Heart left ventricle (tissue), 16 donors: ENCODE measurements at regions not wholly inside any gene's neighbourhood (a gene's known extent, or its start where the extent isn't known, plus 50 kb on each side); places are given as distances from the start of the nearest gene placed in this dataset.

Experiments used
- ATAC-seq, 4 donors: fragments of 200-7000 bp; cut with Tn5 transposase; one replicate each; pipeline ENCODE4 v1.9.1; 2020 to 2022; ENCODE audit warnings: moderate library complexity in 4 of 4, mild to moderate bottlenecking in 3 of 4, moderate number of reproducible peaks in 1 of 4
- DNase-seq, 5 donors: peaks; one replicate each; pipeline ENCODE4 v3.0.0-alpha.2; 2020
- H3K27ac ChIP-seq, 12 donors: fragments of 200-600 bp; sonication (generic) in 4 of 12; one replicate each; pipeline versions ENCODE4 v1.5.0 to v1.8.0; 2016 to 2022; ENCODE audit warnings: mild to moderate bottlenecking in 2 of 12
- H3K27me3 ChIP-seq, 9 donors: fragments of 200-600 bp; sonication (generic) in 2 of 9; one replicate each; pipeline versions ENCODE4 v1.5.1 to v1.8.0; 2016 to 2022; ENCODE audit warnings: mild to moderate bottlenecking in 3 of 9
- H3K36me3 ChIP-seq, 9 donors: fragments of 200-600 bp; sonication (generic) in 2 of 9; one replicate each; pipeline versions ENCODE4 v1.5.0 to v1.8.0; 2018 to 2022; ENCODE audit warnings: mild to moderate bottlenecking in 2 of 9
- H3K4me1 ChIP-seq, 12 donors: fragments of 200-600 bp; sonication (generic) in 4 of 12; one replicate each; pipeline versions ENCODE4 v1.5.0 to v1.8.0; 2016 to 2022; ENCODE audit warnings: mild to moderate bottlenecking in 3 of 12
- H3K4me3 ChIP-seq, 12 donors: fragments of 200-600 bp; sonication (generic) in 4 of 12; one replicate each; pipeline versions ENCODE4 v1.5.0 to v1.8.0; 2017 to 2022; ENCODE audit warnings: mild to moderate bottlenecking in 9 of 12, moderate library complexity in 4 of 12
- H3K9me3 ChIP-seq, 12 donors: fragments of 200-600 bp; sonication (generic) in 4 of 12; one replicate each; pipeline versions ENCODE4 v1.5.0 to v1.8.0; 2016 to 2022; ENCODE audit warnings: mild to moderate bottlenecking in 1 of 12
- CTCF ChIP-seq, 12 donors: fragments of 200-600 bp; sonication (generic) in 4 of 12; IDR thresholded peaks; one replicate each; pipeline versions ENCODE4 v1.5.0 to v1.8.0; 2018 to 2022; ENCODE audit warnings: antibody characterized with exemption in 12 of 12, mild to moderate bottlenecking in 5 of 12
- POLR2A ChIP-seq, 2 donors: fragments of 450-650 bp; IDR thresholded peaks; one replicate each; pipeline ENCODE4 v1.6.1; 2017; ENCODE audit warnings: antibody characterized with exemption in 2 of 2, mild to moderate bottlenecking in 2 of 2, moderate library complexity in 2 of 2
- WGBS, 4 donors: extraction: QIAGEN DNeasy Blood & Tissue Kit in 2 of 4; methylation state at CpG; one replicate each; pipeline versions ENCODE4 v1.1.5 to v1.1.7; 2013 to 2018; 5-methylcytosine and 5-hydroxymethylcytosine counted together
- intact Hi-C, 10 donors: fragments of 100-400 bp; cut with DNase I; formaldehyde crosslinking; loops; one replicate each; pipeline versions ENCODE4 v1.11.1 to v1.14.2; 2022
- donor health status: ischemic (EF 13 %, LVEDD 7.1; RV severe dilation, severe dysfunction).
- donor health status: healthy with polysubstance abuse.
- donor health status: DM: no; HTN: yes; CAD: no.
- donor health status: DM: no; HTN: no; CAD: no.
- donor health status: ischemic (EF 25% LVEDD 6.9; RV normal size, moderate dysfunction).
- donor health status: ischemic (EF 25% LVEDD 5.7; RV mildly dilated, moderate dysfunction).
- donor health status: healthy.
- donor health status: DM: yes; HTN: yes; CAD: no.
- donor health status: ischemic (EF 35%, LVEDD 5.7; RV mildly dilated, moderate dysfunction).
- donor health status: nonischemic (EF 11% LVEDD 7.7; RV severe dilation, severe dysfunction).
- donor health status: DM: yes; HTN: yes; CAD: no.
- donor health status: PGD.
- donor health status: ischemic (EF 29% LVEDD 5.4; RV normal size, mild dysfunction).
- donor health status: nonischemic (EF 23%, LVEDD 6.1; RV moderate dilation, normal function).

GRCh38 chr4:111989817-111990216 lies 155.4 kb upstream of the FAM241A start:
- Histone ChIP-seq H3K36me3 (no peaks in the 10 kb centered on the region), H3K4me3 (no peak overlapping the region), H3K27ac (no peak overlapping the region), H3K9me3 (no peaks in the 10 kb centered on the region), H3K4me1 (no peaks in the 10 kb centered on the region), H3K27me3 (peaks cover 0 to 15% (median 0%) of the 10 kb centered on the region in 9 donors)
- no peak for ATAC-seq
- whole genome bisulfite sequencing, 4 donors, result 41 to 63% (median 51%) methylated on average over 1 of the region's 1 CpG
- no peak for TF ChIP-seq CTCF (IDR thresholded peaks at IDR 0.05)
- TF ChIP-seq POLR2A (IDR thresholded peaks at IDR 0.05), result no peak
- intact Hi-C loops, result no loop called here
- DNase-seq, result no peak

GRCh38 chr4:111991163-111991562 lies 154.1 kb upstream of the FAM241A start:
- intact Hi-C loops, result no loop called here
- ATAC-seq (no peak), DNase-seq (no peak)
- TF ChIP-seq POLR2A (IDR thresholded peaks at IDR 0.05) (no peak), CTCF (IDR thresholded peaks at IDR 0.05) (no peak)
- Histone ChIP-seq H3K27me3 (peaks cover 0 to 5% (median 0%) of the 10 kb centered on the region in 9 donors), H3K36me3 (no peaks in the 10 kb centered on the region), H3K4me1 (no peaks in the 10 kb centered on the region), H3K27ac (peak overlapping the region in 1 of 12 donors; percentile 63), H3K9me3 (no peaks in the 10 kb centered on the region), H3K4me3 (no peak overlapping the region)
- WGBS, 4 donors, result 63 to 78% (median 68%) methylated on average over 3 of the region's 3 CpGs

GRCh38 chr4:111991797-111992196 lies 153.5 kb upstream of the FAM241A start:
- no peaks in the 10 kb centered on the region for H3K4me1 ChIP-seq
- no peak overlapping the region for H3K4me3 ChIP-seq
- intact Hi-C loops, result no loop called here
- H3K27me3 ChIP-seq, result peaks cover 0 to 4% (median 0%) of the 10 kb centered on the region in 9 donors
- no peaks in the 10 kb centered on the region for H3K9me3 ChIP-seq
- DNase-seq (no peak), ATAC-seq (peak in 1 of 4 donors; percentile 57)
- peak overlapping the region in 1 of 12 donors; percentile 63 for H3K27ac ChIP-seq
- 58 to 69% (median 65%) methylated on average over 3 of the region's 3 CpGs for WGBS, 4 donors
- TF ChIP-seq POLR2A (IDR thresholded peaks at IDR 0.05) (no peak), CTCF (IDR thresholded peaks at IDR 0.05) (no peak)
- no peaks in the 10 kb centered on the region for H3K36me3 ChIP-seq

- Histone ChIP-seq H3K4me3 (no peak overlapping the region), H3K4me1 (no peaks in the 10 kb centered on the region), H3K36me3 (no peaks in the 10 kb centered on the region), H3K27me3 (peaks cover 0 to 4% (median 0%) of the 10 kb centered on the region in 9 donors), H3K27ac (no peak overlapping the region), H3K9me3 (no peaks in the 10 kb centered on the region)
- ATAC-seq, result no peak
- intact Hi-C loops, result no loop called here
- WGBS, 4 donors, result 67 to 79% (median 76%) methylated on average over 7 of the region's 7 CpGs
- DNase-seq, result no peak
- TF ChIP-seq POLR2A (IDR thresholded peaks at IDR 0.05), result no peak
- TF ChIP-seq CTCF (IDR thresholded peaks at IDR 0.05), result no peak
Observed at GRCh38 chr4:111992351-111993168, 152.7 kb upstream of the FAM241A start.
